Thyroid gland (tissue), 4 donors: ENCODE measurements at regions not wholly inside any gene's neighbourhood (a gene's known extent, or its start where the extent isn't known, plus 50 kb on each side); places are given as distances from the start of the nearest gene placed in this dataset.

ENCODE experiments used
- DNase-seq, 2 donors: peaks; one replicate each; pipeline ENCODE4 v3.0.0-alpha.2; 2019
- H3K27ac ChIP-seq, 3 donors: fragments of 200-600 bp; sonication (generic); 1 replicate in 2 of 3; 2 replicates in 1 of 3; pipeline ENCODE4 v1.5.1; 2016 to 2019; ENCODE audit warnings: mild to moderate bottlenecking in 1 of 3, moderate library complexity in 1 of 3
- H3K27me3 ChIP-seq: fragments of 200-600 bp; sonication (generic); one replicate; pipeline ENCODE4 v1.5.1; 2019
- H3K36me3 ChIP-seq, 2 donors: fragments of 200-600 bp; sonication (generic); one replicate each; pipeline ENCODE4 v1.5.1; 2016 to 2019
- H3K4me1 ChIP-seq, 2 donors: fragments of 200-600 bp; sonication (generic); one replicate each; pipeline ENCODE4 v1.5.1; 2017 to 2019
- H3K4me3 ChIP-seq, 3 donors: fragments of 200-600 bp; sonication (generic); replicated peaks in 1 of 3; 1 replicate in 2 of 3; 2 replicates in 1 of 3; pipeline ENCODE4 v1.5.1; 2016; ENCODE audit warnings: mild to moderate bottlenecking in 1 of 3
- H3K9me3 ChIP-seq: fragments of 200-600 bp; sonication (generic); one replicate; pipeline ENCODE4 v1.5.1; 2017
- CTCF ChIP-seq, 6 experiments: fragments of 200-600 bp in 3 of 6; fragments of 450-650 bp in 3 of 6; sonication (generic) in 3 of 6; IDR thresholded peaks; one replicate each; pipeline ENCODE4 v1.5.1; 2016 to 2019; ENCODE audit warnings: antibody characterized with exemption in 6 of 6, mild to moderate bottlenecking in 2 of 6, inconsistent platforms in 1 of 6, moderate library complexity in 1 of 6
- POLR2A ChIP-seq, 2 donors: fragments of 450-650 bp; IDR thresholded peaks; one replicate each; pipeline ENCODE4 v1.6.1; 2017; ENCODE audit warnings: antibody characterized with exemption in 2 of 2, mild to moderate bottlenecking in 2 of 2, moderate library complexity in 1 of 2
- WGBS, 2 donors: methylation state at CpG; one replicate each; pipeline ENCODE4 v1.1.5; 2017; 5-methylcytosine and 5-hydroxymethylcytosine counted together
- intact Hi-C: fragments of 100-400 bp; cut with DNase I; formaldehyde crosslinking; loops from one replicate; pipeline ENCODE4 v1.15.1; 2023

GRCh38 chr11:31977343-31977742 lies 113.5 kb upstream of the RCN1 start:
- H3K27ac ChIP-seq: no peak overlapping the region
- WGBS, 2 donors: 23 to 28% methylated on average over 4 of the region's 4 CpGs
- H3K4me1 ChIP-seq: no peaks in the 10 kb centered on the region
- H3K4me3 ChIP-seq: no peak overlapping the region
- TF ChIP-seq CTCF (IDR thresholded peaks at IDR 0.05): no peak
- no peak for TF ChIP-seq POLR2A (IDR thresholded peaks at IDR 0.05)
- H3K36me3 ChIP-seq: no peaks in the 10 kb centered on the region
- no peaks in the 10 kb centered on the region for H3K27me3 ChIP-seq
- no peaks in the 10 kb centered on the region for H3K9me3 ChIP-seq
- no peak for DNase-seq
- intact Hi-C loops: no loop called here

GRCh38 chr11:31974366-31975136 lies 116.3 kb upstream of the RCN1 start:
- DNase-seq: no peak
- Histone ChIP-seq H3K27ac (no peak overlapping the region), H3K4me3 (no peak overlapping the region), H3K4me1 (no peaks in the 10 kb centered on the region), H3K36me3 (no peaks in the 10 kb centered on the region), H3K27me3 (no peaks in the 10 kb centered on the region), H3K9me3 (no peaks in the 10 kb centered on the region)
- 70% methylated on average over 5 of the region's 5 CpGs for WGBS, 2 donors
- intact Hi-C loops: no loop called here
- TF ChIP-seq CTCF (IDR thresholded peaks at IDR 0.05) (no peak), POLR2A (IDR thresholded peaks at IDR 0.05) (no peak)

GRCh38 chr11:31973172-31973571 lies 117.7 kb upstream of the RCN1 start:
- Histone ChIP-seq H3K36me3 (no peaks in the 10 kb centered on the region), H3K27me3 (no peaks in the 10 kb centered on the region), H3K4me3 (no peak overlapping the region), H3K27ac (no peak overlapping the region), H3K4me1 (no peaks in the 10 kb centered on the region), H3K9me3 (no peaks in the 10 kb centered on the region)
- TF ChIP-seq POLR2A (IDR thresholded peaks at IDR 0.05) (no peak), CTCF (IDR thresholded peaks at IDR 0.05) (no peak)
- no peak for DNase-seq
- WGBS, 2 donors: 61 to 66% methylated on average over 4 of the region's 4 CpGs
- intact Hi-C loops: no loop called here

- Histone ChIP-seq H3K27ac (no peak overlapping the region), H3K4me1 (no peaks in the 10 kb centered on the region), H3K36me3 (no peaks in the 10 kb centered on the region), H3K27me3 (no peaks in the 10 kb centered on the region), H3K9me3 (no peaks in the 10 kb centered on the region), H3K4me3 (no peak overlapping the region)
- WGBS, 2 donors: 87% methylated on average over 5 of the region's 5 CpGs
- no peak for DNase-seq
- intact Hi-C loops: no loop called here
- TF ChIP-seq POLR2A (IDR thresholded peaks at IDR 0.05) (no peak), CTCF (IDR thresholded peaks at IDR 0.05) (no peak)
Observed at GRCh38 chr11:31972623-31973022, 118.3 kb upstream of the RCN1 start.

- no peak for DNase-seq
- Histone ChIP-seq H3K9me3 (no peaks in the 10 kb centered on the region), H3K4me3 (no peak overlapping the region), H3K36me3 (no peaks in the 10 kb centered on the region), H3K27ac (no peak overlapping the region), H3K4me1 (no peaks in the 10 kb centered on the region), H3K27me3 (no peaks in the 10 kb centered on the region)
- intact Hi-C loops: no loop called here
- no peak for TF ChIP-seq CTCF (IDR thresholded peaks at IDR 0.05)
- TF ChIP-seq POLR2A (IDR thresholded peaks at IDR 0.05): no peak
- WGBS, 2 donors: 83 to 91% methylated on average over 6 of the region's 6 CpGs
Observed at GRCh38 chr11:31969359-31969702, 121.5 kb upstream of the RCN1 start.
